HG02610 (cell line): ENCODE measurements at regions not wholly inside any gene's neighbourhood (a gene's known extent, or its start where the extent isn't known, plus 50 kb on each side); places are given as distances from the start of the nearest gene placed in this dataset.
"Not testable (repeated sequence)": the region's sequence is repeated elsewhere in the genome, so short reads cannot be mapped to it uniquely, and the experiment has no call there.

Experiments
- ATAC-seq: cut with Tn5 transposase; IDR thresholded peaks from one replicate; pipeline ENCODE4 v1.9.1; 2021; ENCODE audit warnings: mild to moderate bottlenecking, moderate library complexity; ENCODE audit not compliant: unreplicated experiment

- ATAC-seq = no peak
Measured at GRCh38 chr12:68984796-68985573, 52.0 kb upstream of the CPM start.

DNA sequence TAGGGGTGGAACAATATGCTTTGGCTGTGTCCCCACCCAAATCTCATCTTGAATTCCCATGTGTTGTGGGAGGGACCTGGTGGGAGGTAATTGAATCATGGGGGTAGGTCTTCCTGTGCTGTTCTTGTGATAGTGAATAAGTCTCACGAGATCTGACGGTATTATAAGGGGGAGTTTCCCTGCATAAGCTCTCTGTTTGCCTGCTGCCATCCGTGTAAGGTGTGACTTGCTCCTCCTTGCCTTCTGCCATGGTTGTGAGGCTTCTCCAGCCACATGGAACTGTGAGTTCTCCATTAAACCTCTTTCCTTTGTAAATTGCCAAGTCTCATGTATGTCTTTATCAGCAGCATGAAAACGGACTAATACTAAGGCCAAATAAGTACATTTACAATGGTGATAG lies 64.6 kb upstream of the CPM start:
- not testable (repeated sequence) for ATAC-seq

DNA sequence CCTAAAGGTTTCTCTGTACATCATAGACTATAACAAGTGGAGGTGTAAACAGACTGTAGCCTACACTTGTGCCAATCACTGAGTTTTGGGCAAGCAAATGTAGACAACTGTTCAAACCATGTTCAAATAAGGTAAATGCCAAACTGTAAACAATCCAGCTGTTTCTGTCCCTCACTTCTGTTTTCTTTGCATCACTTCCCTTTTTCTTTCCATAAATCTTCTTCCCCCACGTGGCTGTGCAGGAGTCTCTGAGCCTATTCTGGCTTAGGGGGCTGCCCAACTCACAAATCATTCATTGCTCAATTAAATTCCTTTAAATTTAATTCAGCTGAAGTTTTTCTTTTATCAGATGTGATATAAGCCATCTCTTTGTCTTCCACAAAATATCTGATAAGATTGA lies 65.1 kb upstream of the CPM start:
- no peak for ATAC-seq

DNA sequence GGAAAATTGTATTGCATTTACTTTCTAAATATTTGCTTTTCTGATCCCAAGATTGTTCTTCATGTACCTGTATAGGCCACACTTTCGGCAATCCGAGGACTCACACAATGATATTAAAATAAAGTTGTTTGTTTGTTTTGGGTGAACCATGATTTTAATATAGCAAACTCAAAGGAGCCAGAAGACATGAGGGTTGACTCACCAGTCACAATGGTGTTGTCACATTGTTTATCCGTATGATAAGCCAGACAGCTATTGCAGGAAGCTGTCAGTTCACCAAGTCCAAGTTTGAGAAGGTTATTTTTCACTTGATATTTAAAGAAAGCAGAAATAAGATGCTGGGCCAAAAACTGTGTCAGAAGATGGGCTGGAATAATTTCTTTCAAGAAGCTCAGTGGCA lies 67.1 kb upstream of the CPM start:
- no peak for ATAC-seq

- no peak for ATAC-seq
Measured at GRCh38 chr12:69000540-69001243, 67.7 kb upstream of the CPM start.

GRCh38 chr12:69001251-69001650 lies 68.3 kb upstream of the CPM start:
- ATAC-seq = no peak

DNA sequence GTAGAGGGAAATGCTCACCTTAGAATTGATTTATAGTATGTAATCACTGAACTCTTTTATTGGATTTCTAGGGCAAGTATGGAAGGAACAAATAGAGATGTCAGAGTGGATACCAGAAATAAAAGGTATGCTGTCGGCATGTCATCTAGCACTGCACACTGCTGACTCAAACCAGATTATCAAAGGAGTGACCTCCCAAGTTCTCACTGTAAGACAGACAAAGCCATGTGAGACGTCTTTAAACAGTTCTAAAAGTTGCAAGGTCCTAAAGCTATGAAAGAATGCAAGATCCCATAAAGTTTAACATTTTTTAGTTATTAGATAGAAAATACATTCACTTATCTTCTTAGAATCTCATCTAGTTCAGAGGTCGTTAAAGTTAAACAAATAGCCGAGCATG lies 70.0 kb upstream of the CPM start:
- ATAC-seq = no peak

DNA sequence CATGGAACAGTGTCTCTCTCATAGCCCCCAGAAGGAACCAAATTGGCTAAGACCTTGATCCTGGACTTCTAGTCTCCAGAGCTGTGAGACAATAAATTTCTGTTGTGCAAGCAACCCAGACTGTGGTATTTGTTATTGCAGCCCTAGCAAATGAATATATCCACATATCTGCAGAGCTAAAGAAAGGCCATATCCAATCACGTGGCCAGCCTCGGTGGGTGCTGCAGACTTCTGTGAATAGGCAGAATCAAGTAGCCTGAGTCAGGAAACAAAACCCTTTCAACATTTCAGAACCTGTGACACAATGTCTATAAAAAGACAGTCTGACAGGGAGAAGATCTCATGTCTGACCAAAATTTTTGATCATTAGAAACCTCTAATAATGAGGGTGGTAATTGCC lies 71.0 kb upstream of the CPM start:
- ATAC-seq = no peak

- ATAC-seq = no peak
Measured at GRCh38 chr12:69007101-69007854, 74.3 kb upstream of the CPM start.

DNA sequence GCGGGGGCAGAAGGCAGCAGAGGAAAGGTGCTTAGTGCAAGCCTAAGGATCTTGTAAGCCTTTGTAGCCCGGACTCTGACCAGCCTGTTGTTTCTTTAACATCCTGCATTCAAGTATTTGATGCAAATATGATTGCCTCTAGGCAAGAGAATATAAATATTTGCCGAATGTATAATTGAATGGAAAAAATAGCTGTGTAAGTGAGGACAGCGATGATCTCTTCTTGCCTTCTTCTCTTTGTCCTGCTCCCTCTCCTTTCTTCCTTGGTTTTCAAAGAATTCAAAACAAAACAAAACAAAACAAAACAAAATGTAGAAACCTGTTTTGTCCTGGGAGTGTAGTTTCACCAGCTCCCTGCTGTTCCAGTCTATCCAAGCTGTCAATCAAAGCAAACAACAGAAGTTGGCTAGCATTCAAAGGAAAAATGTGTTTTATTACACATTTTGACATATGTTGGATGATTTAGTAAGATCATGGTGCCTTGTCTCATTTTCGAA lies 74.9 kb upstream of the CPM start:
- ATAC-seq = no peak

DNA sequence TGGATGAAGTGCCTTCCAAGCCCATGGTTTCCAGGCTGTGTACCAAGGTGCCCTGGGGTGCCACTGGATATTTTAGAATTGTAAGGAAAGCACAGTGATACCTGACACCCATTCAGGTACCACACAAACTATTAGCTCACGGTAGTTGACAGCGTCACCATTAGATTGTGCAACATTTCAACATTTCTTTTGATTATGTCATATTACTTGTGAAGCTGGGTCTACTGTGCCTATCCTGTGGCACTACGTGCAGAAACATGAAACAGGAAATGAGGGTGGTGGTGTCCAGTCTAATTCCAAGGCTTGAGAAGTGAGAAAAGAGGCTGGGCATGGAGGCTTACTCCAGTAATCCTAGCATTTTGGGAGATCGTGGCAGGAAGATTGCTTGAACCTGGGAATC lies 75.5 kb upstream of the CPM start:
- ATAC-seq = no peak

GRCh38 chr12:69014047-69014446 lies 81.1 kb upstream of the CPM start:
- no peak for ATAC-seq

DNA sequence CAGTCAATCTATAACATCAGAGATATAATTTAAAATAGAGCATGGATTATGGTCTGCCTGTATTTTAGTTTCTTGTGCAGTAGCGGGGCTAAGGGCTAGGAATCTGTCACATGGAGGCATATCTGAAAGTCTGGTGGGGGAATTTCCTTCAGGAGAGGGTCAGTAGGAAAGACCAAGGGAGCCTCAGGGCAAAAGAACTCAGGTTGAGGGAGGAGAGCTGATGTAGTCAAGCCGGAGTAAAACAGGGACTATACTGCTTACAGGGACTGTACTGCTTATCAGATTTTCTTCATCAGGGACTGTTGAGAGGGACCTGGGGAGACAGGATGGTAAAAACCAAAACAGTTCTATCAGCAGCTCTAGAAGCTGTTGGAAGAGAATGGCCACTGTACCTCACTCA lies 82.0 kb upstream of the CPM start:
- ATAC-seq = no peak

DNA sequence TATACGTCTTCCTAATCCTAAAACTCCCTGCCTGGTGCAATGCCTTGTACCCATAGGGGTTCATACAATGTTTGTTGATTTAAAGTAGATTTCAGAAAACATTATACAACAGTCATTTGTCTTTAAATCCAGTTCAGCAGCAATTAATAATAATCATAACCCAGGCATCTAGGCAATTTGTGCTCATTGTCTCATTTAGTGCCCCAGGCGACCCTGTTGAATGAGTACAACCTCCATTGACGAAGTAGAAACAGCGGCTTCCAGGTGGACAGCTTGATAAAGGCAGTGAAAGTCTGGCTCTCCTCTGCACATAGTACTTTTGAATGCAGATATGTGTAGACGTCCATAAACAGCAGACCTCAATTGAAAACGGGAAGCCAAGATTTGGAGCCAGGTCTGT lies 82.9 kb upstream of the CPM start:
- ATAC-seq = no peak

- ATAC-seq = no peak
Measured at GRCh38 chr12:69019082-69019481, 86.1 kb upstream of the CPM start.

DNA sequence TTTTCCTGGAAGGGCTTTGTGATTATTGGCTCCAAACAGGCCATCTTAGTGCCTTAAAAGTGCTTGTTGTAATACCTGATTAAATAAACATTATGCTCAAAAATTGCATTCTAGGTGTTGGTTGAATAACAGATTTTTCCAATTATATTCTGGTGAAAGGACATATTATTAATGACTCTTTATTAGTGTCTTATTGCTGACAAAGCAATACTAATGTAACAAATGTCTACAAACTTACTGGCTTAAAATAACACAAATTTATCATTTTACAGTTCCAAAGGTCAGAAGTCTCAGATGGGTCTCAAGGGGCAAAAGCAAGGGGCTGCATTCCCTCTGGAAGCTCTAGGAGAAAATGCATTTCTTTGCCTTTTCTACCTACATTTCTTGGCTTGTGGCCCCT lies 86.9 kb upstream of the CPM start:
- ATAC-seq = no peak

DNA sequence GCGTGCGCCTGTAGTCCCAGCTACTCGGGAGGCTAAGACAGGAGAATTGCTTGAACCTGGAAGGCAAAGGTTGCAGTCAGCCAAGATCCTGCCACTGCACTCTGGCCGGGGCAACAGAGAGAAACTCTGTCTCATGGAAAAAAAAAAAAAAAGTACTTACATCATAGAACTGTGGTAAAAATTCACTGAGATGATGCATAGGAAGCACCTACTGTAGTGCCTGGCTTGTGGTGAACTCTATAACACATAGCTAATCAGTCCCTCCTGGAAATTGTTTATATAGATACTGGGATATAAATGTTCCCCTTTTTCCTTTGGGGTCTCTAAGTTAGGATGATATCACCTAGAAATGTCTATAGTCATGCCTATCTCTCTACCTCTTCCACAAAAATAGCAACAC lies 89.7 kb upstream of the CPM start:
- no peak for ATAC-seq

DNA sequence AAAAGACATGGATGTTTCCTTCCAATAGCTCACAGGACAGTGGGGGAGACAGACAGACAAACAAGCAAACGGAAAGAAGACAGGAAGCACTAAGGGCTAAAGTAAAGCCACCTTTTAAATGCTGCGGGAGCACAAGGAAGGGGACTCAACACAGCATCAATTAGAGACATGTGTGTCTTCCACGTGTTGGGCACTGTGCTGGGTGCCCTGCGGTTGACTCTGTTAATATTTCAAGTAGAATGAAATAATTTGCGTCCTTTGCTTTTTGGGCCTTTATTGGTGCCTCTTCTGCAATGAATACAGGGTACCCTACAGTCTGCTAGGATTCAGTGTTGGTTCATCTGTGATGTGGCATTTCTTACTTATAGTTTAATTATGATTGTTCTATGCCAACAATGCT lies 90.9 kb upstream of the CPM start:
- no peak for ATAC-seq

DNA sequence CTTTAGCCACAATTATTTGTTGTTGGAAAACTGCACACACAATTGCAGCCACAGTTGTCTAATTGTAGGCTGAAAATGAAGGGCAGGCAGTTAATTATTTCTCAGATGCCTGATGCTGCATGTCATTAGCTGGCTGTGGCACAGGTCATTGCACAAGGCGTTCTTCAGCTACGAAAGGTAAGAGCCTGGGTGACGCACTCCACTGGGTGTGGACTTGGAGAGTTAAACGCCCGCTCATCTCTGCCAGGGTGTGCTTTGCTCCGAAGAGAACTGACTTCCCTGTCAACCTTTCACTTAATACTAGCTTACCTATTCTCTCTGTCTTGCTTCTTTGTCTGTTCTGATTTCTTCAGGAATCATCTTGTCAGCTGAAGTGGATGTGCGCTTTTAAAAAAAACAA lies 91.4 kb upstream of the CPM start:
- ATAC-seq = no peak

- no peak for ATAC-seq
Measured at GRCh38 chr12:69024907-69025306, 91.9 kb upstream of the CPM start.

- no peak for ATAC-seq
Measured at GRCh38 chr12:69026336-69026735, 93.4 kb upstream of the CPM start.

DNA sequence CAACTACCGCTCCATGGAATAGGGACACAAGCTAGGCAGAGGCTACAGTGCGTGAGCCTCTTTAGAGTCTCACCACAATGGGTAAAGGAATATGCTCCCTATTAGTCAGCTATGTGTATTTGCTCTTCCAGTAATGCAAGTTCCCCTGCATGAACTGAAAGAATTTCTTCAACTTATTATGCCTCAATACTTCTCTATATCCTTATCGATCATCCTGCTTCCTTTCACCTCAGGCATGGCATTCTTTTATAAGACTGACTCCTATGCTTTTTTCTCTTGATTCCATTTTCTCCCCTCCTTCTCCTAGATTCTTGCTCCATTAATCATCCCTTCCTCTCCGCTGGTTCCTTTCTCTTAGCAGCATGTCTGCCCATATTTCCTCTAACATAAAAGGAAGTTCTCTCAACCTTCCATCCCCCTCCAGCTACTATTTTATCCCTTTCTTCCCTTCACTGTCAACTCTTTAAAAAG lies 94.5 kb upstream of the CPM start:
- no peak for ATAC-seq
